Hepatocyte (in vitro differentiated cells): ENCODE measurements at regions not wholly inside any gene's neighbourhood (a gene's known extent, or its start where the extent isn't known, plus 50 kb on each side); places are given as distances from the start of the nearest gene placed in this dataset.

Experiments
- CTCF ChIP-seq: fragments of 200-600 bp; sonication (generic); IDR thresholded peaks from 2 replicates; pipeline ENCODE4 v1.5.1; 2016; ENCODE audit warnings: antibody characterized with exemption, mild to moderate bottlenecking; ENCODE audit not compliant: poor library complexity
- EZH2 ChIP-seq: fragments of 200-600 bp; sonication (generic); IDR thresholded peaks from 2 replicates; pipeline ENCODE4 v1.6.1; 2016; ENCODE audit warnings: antibody characterized with exemption, mild to moderate bottlenecking, borderline replicate concordance

GRCh38 chr22:47266329-47266728, 503.9 kb downstream of the TBC1D22A start:
- TF ChIP-seq CTCF = no peak
- no peak for TF ChIP-seq EZH2
